Panc1 (cell line): ENCODE measurements at regions not wholly inside any gene's neighbourhood (a gene's known extent, or its start where the extent isn't known, plus 50 kb on each side); places are given as distances from the start of the nearest gene placed in this dataset.

Source experiments
- SIN3A ChIP-seq: IDR thresholded peaks from 2 replicates; pipeline ENCODE4 v1.6.1; 2012; ENCODE audit warnings: low read depth, mild to moderate bottlenecking, low read length, moderate library complexity, borderline replicate concordance; ENCODE audit not compliant: insufficient read depth
- TF ChIP-seq, protein P1 (sequence below): fragments of 450-650 bp; IDR thresholded peaks from 2 replicates; pipeline ENCODE4 v1.5.1; 2017; ENCODE audit warnings: mild to moderate bottlenecking

DNA sequence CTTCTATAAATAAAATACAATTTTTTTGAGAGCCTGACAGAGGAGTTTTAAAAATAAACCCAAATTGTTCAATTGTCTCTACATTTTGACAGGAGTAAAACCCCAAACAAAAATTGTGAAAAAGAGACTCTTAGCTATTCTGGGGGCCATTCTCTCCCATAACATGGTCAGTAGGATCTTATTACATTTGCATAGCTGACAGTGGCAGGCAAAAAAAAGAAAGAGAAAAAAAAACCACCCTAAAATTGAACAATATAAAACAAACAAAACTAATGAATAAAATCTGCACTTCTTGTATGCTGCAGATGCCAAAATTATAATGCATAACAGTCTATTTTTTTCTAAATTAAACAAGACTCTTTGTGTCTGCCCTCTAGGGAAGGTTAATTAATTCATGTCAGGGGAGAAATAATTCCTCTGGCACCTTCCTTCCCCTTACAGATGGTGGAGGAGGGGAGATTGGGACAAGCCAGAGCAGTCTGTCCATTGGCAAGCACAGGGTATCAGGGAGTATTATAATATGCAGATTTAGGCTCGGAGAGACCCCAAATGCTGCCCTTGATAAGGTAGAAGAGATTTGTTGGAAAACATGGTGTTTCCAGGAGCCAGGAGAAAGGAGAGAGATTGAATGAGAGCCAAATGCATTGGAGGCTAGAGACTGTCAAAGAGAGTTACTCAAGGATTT, 79.7 kb upstream of the CDH6 start:
- TF ChIP-seq, protein P1, sequence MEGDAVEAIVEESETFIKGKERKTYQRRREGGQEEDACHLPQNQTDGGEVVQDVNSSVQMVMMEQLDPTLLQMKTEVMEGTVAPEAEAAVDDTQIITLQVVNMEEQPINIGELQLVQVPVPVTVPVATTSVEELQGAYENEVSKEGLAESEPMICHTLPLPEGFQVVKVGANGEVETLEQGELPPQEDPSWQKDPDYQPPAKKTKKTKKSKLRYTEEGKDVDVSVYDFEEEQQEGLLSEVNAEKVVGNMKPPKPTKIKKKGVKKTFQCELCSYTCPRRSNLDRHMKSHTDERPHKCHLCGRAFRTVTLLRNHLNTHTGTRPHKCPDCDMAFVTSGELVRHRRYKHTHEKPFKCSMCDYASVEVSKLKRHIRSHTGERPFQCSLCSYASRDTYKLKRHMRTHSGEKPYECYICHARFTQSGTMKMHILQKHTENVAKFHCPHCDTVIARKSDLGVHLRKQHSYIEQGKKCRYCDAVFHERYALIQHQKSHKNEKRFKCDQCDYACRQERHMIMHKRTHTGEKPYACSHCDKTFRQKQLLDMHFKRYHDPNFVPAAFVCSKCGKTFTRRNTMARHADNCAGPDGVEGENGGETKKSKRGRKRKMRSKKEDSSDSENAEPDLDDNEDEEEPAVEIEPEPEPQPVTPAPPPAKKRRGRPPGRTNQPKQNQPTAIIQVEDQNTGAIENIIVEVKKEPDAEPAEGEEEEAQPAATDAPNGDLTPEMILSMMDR, result no peak
- no peak for TF ChIP-seq SIN3A
